ENCODE measurements at regions not wholly inside any gene's neighbourhood (a gene's known extent, or its start where the extent isn't known, plus 50 kb on each side); places are given as distances from the start of the nearest gene placed in this dataset.

- Histone ChIP-seq H3K9ac (ENCODE audit: low read depth, low read length) (no peak overlapping the region), H3K4me1 (ENCODE audit: insufficient read depth, low read length) (no peaks in the 10 kb centered on the region), H3K36me3 (ENCODE audit: insufficient read depth, low read depth, low read length) (no peaks in the 10 kb centered on the region), H3K9me3 (ENCODE audit: insufficient read depth, low read depth, low read length) (no peaks in the 10 kb centered on the region), H3K4me3 (ENCODE audit: low read length) (no peak overlapping the region), H3K27me3 (ENCODE audit: insufficient read depth, low read length) (no peaks in the 10 kb centered on the region), H3K27ac (ENCODE audit: low read length) (no peak overlapping the region)
These were observed 510.6 kb upstream of the SGO1 start for GRCh38 chr3:20696388-20697150.

GRCh38 chr3:20692675-20693074, 506.7 kb upstream of the SGO1 start:
- Histone ChIP-seq H3K27ac (ENCODE audit: low read length) (no peak overlapping the region), H3K9me3 (ENCODE audit: insufficient read depth, low read depth, low read length) (no peaks in the 10 kb centered on the region)

GRCh38 chr3:20683910-20684309, 497.9 kb upstream of the SGO1 start:
- H3K36me3 ChIP-seq (ENCODE audit: insufficient read depth, low read depth, low read length), result no peaks in the 10 kb centered on the region
- no peaks in the 10 kb centered on the region for H3K9me3 ChIP-seq (ENCODE audit: insufficient read depth, low read depth, low read length)
- H3K27ac ChIP-seq (ENCODE audit: low read length), result no peak overlapping the region
- H3K4me1 ChIP-seq (ENCODE audit: insufficient read depth, low read length), result 0 out of 2 replicates have a peak, but pooled peaks cover 6% of the 10 kb centered on the region
- H3K4me3 ChIP-seq (ENCODE audit: low read length), result no peak overlapping the region
- H3K9ac ChIP-seq (ENCODE audit: low read depth, low read length), result no peak overlapping the region
- H3K27me3 ChIP-seq (ENCODE audit: insufficient read depth, low read length), result no peaks in the 10 kb centered on the region

More at GRCh38 chr3:20692675-20693074, 506.7 kb upstream of the SGO1 start:
- no peaks in the 10 kb centered on the region for H3K27me3 ChIP-seq (ENCODE audit: insufficient read depth, low read length)
- H3K4me3 ChIP-seq (ENCODE audit: low read length), result no peak overlapping the region
- H3K36me3 ChIP-seq (ENCODE audit: insufficient read depth, low read depth, low read length), result no peaks in the 10 kb centered on the region
- H3K4me1 ChIP-seq (ENCODE audit: insufficient read depth, low read length), result no peaks in the 10 kb centered on the region
- H3K9ac ChIP-seq (ENCODE audit: low read depth, low read length), result no peak overlapping the region

- Histone ChIP-seq H3K27me3 (ENCODE audit: insufficient read depth, low read length) (no peaks in the 10 kb centered on the region), H3K9me3 (ENCODE audit: insufficient read depth, low read depth, low read length) (no peaks in the 10 kb centered on the region), H3K9ac (ENCODE audit: low read depth, low read length) (no peak overlapping the region), H3K4me1 (ENCODE audit: insufficient read depth, low read length) (0 out of 2 replicates have a peak, but pooled peaks cover 6% of the 10 kb centered on the region), H3K36me3 (ENCODE audit: insufficient read depth, low read depth, low read length) (no peaks in the 10 kb centered on the region), H3K4me3 (ENCODE audit: low read length) (no peak overlapping the region), H3K27ac (ENCODE audit: low read length) (no peak overlapping the region)
These were observed 496.6 kb upstream of the SGO1 start for GRCh38 chr3:20682573-20682972.

- Histone ChIP-seq H3K36me3 (ENCODE audit: insufficient read depth, low read depth, low read length) (no peaks in the 10 kb centered on the region), H3K9me3 (ENCODE audit: insufficient read depth, low read depth, low read length) (no peaks in the 10 kb centered on the region), H3K27me3 (ENCODE audit: insufficient read depth, low read length) (no peaks in the 10 kb centered on the region), H3K4me1 (ENCODE audit: insufficient read depth, low read length) (0 out of 2 replicates have a peak, but pooled peaks cover 6% of the 10 kb centered on the region), H3K9ac (ENCODE audit: low read depth, low read length) (no peak overlapping the region), H3K27ac (ENCODE audit: low read length) (no peak overlapping the region), H3K4me3 (ENCODE audit: low read length) (no peak overlapping the region)
These were observed 495.1 kb upstream of the SGO1 start for GRCh38 chr3:20680990-20681628.

- no peak overlapping the region for H3K4me3 ChIP-seq (ENCODE audit: low read length)
- peaks cover 9% of the 10 kb centered on the region for H3K9me3 ChIP-seq (ENCODE audit: insufficient read depth, low read depth, low read length)
- no peak overlapping the region for H3K9ac ChIP-seq (ENCODE audit: low read depth, low read length)
- H3K27ac ChIP-seq (ENCODE audit: low read length), result no peak overlapping the region
- H3K4me1 ChIP-seq (ENCODE audit: insufficient read depth, low read length), result no peaks in the 10 kb centered on the region
- H3K27me3 ChIP-seq (ENCODE audit: insufficient read depth, low read length), result no peaks in the 10 kb centered on the region
- no peaks in the 10 kb centered on the region for H3K36me3 ChIP-seq (ENCODE audit: insufficient read depth, low read depth, low read length)
These were observed 487.9 kb upstream of the SGO1 start for GRCh38 chr3:20673866-20674265.

GRCh38 chr3:20669675-20670074, 483.7 kb upstream of the SGO1 start:
- H3K9ac ChIP-seq (ENCODE audit: low read depth, low read length), result no peak overlapping the region
- peaks cover 6% of the 10 kb centered on the region for H3K9me3 ChIP-seq (ENCODE audit: insufficient read depth, low read depth, low read length)
- no peaks in the 10 kb centered on the region for H3K4me1 ChIP-seq (ENCODE audit: insufficient read depth, low read length)

GRCh38 chr3:20669184-20669583, 483.2 kb upstream of the SGO1 start:
- no peak overlapping the region for H3K27ac ChIP-seq (ENCODE audit: low read length)
- no peaks in the 10 kb centered on the region for H3K27me3 ChIP-seq (ENCODE audit: insufficient read depth, low read length)
- peaks cover 6% of the 10 kb centered on the region for H3K9me3 ChIP-seq (ENCODE audit: insufficient read depth, low read depth, low read length)
- H3K36me3 ChIP-seq (ENCODE audit: insufficient read depth, low read depth, low read length), result no peaks in the 10 kb centered on the region
- no peak overlapping the region for H3K4me3 ChIP-seq (ENCODE audit: low read length)
- H3K4me1 ChIP-seq (ENCODE audit: insufficient read depth, low read length), result no peaks in the 10 kb centered on the region
- H3K9ac ChIP-seq (ENCODE audit: low read depth, low read length), result no peak overlapping the region

More at GRCh38 chr3:20669675-20670074, 483.7 kb upstream of the SGO1 start:
- Histone ChIP-seq H3K27ac (ENCODE audit: low read length) (no peak overlapping the region), H3K27me3 (ENCODE audit: insufficient read depth, low read length) (no peaks in the 10 kb centered on the region), H3K4me3 (ENCODE audit: low read length) (no peak overlapping the region), H3K36me3 (ENCODE audit: insufficient read depth, low read depth, low read length) (no peaks in the 10 kb centered on the region)

GRCh38 chr3:20668411-20668810, 482.4 kb upstream of the SGO1 start:
- no peaks in the 10 kb centered on the region for H3K27me3 ChIP-seq (ENCODE audit: insufficient read depth, low read length)
- H3K4me3 ChIP-seq (ENCODE audit: low read length), result no peak overlapping the region
- H3K27ac ChIP-seq (ENCODE audit: low read length), result no peak overlapping the region
- no peak overlapping the region for H3K9ac ChIP-seq (ENCODE audit: low read depth, low read length)
- H3K36me3 ChIP-seq (ENCODE audit: insufficient read depth, low read depth, low read length), result no peaks in the 10 kb centered on the region
- H3K4me1 ChIP-seq (ENCODE audit: insufficient read depth, low read length), result no peaks in the 10 kb centered on the region
- H3K9me3 ChIP-seq (ENCODE audit: insufficient read depth, low read depth, low read length), result no peaks in the 10 kb centered on the region

GRCh38 chr3:20666091-20666490, 480.1 kb upstream of the SGO1 start:
- Histone ChIP-seq H3K4me1 (ENCODE audit: insufficient read depth, low read length) (no peaks in the 10 kb centered on the region), H3K27ac (ENCODE audit: low read length) (no peak overlapping the region), H3K27me3 (ENCODE audit: insufficient read depth, low read length) (no peaks in the 10 kb centered on the region), H3K36me3 (ENCODE audit: insufficient read depth, low read depth, low read length) (no peaks in the 10 kb centered on the region), H3K4me3 (ENCODE audit: low read length) (no peak overlapping the region), H3K9ac (ENCODE audit: low read depth, low read length) (no peak overlapping the region), H3K9me3 (ENCODE audit: insufficient read depth, low read depth, low read length) (no peaks in the 10 kb centered on the region)

GRCh38 chr3:20658491-20658890, 472.5 kb upstream of the SGO1 start:
- H3K27ac ChIP-seq (ENCODE audit: low read length), result no peak overlapping the region
- no peaks in the 10 kb centered on the region for H3K36me3 ChIP-seq (ENCODE audit: insufficient read depth, low read depth, low read length)
- H3K4me1 ChIP-seq (ENCODE audit: insufficient read depth, low read length), result no peaks in the 10 kb centered on the region
- H3K9me3 ChIP-seq (ENCODE audit: insufficient read depth, low read depth, low read length), result no peaks in the 10 kb centered on the region
- no peaks in the 10 kb centered on the region for H3K27me3 ChIP-seq (ENCODE audit: insufficient read depth, low read length)
- no peak overlapping the region for H3K9ac ChIP-seq (ENCODE audit: low read depth, low read length)
- H3K4me3 ChIP-seq (ENCODE audit: low read length), result no peak overlapping the region

GRCh38 chr3:20657560-20657959, 471.6 kb upstream of the SGO1 start:
- no peaks in the 10 kb centered on the region for H3K9me3 ChIP-seq (ENCODE audit: insufficient read depth, low read depth, low read length)

More at GRCh38 chr3:20657560-20657959, 471.6 kb upstream of the SGO1 start:
- H3K36me3 ChIP-seq (ENCODE audit: insufficient read depth, low read depth, low read length), result no peaks in the 10 kb centered on the region
- no peaks in the 10 kb centered on the region for H3K4me1 ChIP-seq (ENCODE audit: insufficient read depth, low read length)
- H3K9ac ChIP-seq (ENCODE audit: low read depth, low read length), result no peak overlapping the region
- H3K27me3 ChIP-seq (ENCODE audit: insufficient read depth, low read length), result no peaks in the 10 kb centered on the region
- H3K4me3 ChIP-seq (ENCODE audit: low read length), result no peak overlapping the region
- H3K27ac ChIP-seq (ENCODE audit: low read length), result no peak overlapping the region

All from iPS-20b (cell line).